GM04503 (cell line): ENCODE measurements at regions not wholly inside any gene's neighbourhood (a gene's known extent, or its start where the extent isn't known, plus 50 kb on each side); places are given as distances from the start of the nearest gene placed in this dataset.
"Not testable (repeated sequence)": the region's sequence is repeated elsewhere in the genome, so short reads cannot be mapped to it uniquely, and the experiment has no call there.

Experiments used
- DNase-seq: peaks from one replicate; pipeline ENCODE4 v3.0.0-alpha.2; 2012; ENCODE audit warnings: low read depth

- no peak for DNase-seq
These were observed 313.1 kb upstream of the TMPRSS15 start for GRCh38 chr21:18716578-18717138.

GRCh38 chr21:18722193-18722592 is 318.6 kb upstream of the TMPRSS15 start:
- DNase-seq = no peak

DNA sequence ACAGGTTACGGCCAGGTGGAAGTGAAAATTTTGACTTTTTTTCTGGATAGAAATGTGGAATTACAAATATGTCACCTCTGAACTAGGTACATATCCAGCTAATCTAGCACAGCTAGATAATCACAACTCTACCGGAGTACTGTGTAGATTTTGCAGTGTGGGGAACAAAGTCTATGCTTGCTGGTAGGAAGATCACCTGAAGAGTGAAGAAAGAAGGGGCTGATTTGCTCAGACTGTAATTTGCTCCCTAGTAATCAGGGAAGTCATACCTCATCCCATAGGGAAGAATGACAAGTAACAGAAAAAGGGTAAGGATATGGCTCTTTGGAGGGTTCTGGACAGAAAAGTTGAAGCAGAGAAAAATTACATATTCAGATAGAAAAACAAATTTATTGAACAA is 319.6 kb upstream of the TMPRSS15 start:
- no peak for DNase-seq

- DNase-seq = no peak
These were observed 322.1 kb upstream of the TMPRSS15 start for GRCh38 chr21:18725653-18726052.

DNA sequence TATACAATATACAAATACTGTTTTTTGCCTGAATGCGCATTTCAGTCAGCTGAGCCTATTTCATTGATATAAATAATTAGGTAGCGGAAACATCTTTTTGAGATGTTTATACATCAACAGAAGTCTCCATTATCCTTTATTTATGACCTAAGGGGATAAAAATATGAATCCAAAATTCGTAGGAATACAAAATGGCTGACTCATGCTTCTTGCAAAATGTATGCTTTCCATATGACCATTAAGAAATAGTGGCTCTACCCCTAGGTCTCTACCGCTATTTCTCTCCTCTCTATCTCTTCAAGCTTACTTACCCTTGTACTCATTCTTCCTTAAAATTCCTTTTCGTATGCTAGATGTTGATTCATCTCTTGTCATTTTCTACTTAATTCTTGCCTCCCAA is 338.4 kb upstream of the TMPRSS15 start:
- DNase-seq = no peak

DNA sequence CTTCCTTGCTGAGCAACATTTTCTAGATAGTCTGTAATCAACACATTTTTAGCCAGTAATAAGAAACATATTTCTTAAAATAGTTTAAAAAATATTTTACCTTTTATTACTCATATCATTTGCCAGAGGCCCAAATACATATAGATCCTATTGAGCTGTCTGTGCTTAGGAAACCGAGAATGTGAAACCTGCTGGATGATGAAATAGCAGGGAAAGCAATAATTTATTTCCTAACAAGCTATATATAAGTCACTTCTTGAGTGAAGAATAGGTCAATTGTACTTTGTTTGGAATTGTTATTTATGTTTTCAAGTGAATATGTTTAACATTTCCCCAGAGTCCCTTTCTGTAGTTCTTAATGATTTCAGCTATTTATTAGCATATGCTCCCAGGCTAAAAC is 339.9 kb upstream of the TMPRSS15 start:
- DNase-seq = no peak

DNA sequence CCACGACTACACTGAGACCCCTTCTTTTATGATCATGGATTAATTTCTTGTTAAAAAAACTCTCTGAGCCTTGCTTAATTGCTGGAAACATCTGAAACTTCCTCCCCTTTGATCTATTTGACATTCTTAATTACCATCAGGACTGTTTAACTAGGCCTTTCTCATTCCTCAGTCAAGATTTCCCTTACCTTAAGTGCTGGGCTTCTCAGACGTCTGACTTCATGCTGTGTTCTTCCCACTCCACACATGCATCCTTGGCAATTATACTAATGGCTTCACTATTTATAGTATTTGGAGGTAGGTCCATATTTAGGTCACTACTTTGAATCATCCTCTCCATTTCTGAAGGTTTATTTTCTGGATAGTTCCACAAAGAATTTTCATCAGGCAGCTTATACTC is 341.3 kb upstream of the TMPRSS15 start:
- no peak for DNase-seq

DNA sequence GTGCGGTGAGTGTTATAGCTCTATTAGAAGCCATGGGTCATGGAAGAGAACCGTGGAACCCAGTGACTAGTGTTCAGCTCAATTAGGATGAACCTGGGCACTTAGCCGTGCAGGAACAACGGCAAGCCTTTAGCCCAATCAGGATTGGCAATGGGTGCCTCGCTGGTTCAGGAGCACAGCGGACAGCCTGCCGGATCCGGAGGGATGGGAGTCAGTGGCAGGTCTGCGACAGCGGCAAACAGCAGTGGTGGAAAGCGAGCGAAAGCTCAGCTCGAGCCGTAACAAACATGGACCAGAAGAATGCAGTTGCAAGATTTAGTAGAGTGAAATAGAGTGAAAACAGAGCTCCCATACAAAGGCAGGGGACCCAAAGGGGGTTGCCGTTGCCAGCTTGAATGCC is 349.3 kb upstream of the TMPRSS15 start:
- not testable (repeated sequence) for DNase-seq

- not testable (repeated sequence) for DNase-seq
These were observed 352.7 kb upstream of the TMPRSS15 start for GRCh38 chr21:18756272-18756671.

GRCh38 chr21:18759267-18759666 is 355.7 kb upstream of the TMPRSS15 start:
- no peak for DNase-seq

- no peak for DNase-seq
These were observed 356.2 kb upstream of the TMPRSS15 start for GRCh38 chr21:18759751-18760161.

GRCh38 chr21:18760247-18760646 is 356.7 kb upstream of the TMPRSS15 start:
- DNase-seq = no peak

DNA sequence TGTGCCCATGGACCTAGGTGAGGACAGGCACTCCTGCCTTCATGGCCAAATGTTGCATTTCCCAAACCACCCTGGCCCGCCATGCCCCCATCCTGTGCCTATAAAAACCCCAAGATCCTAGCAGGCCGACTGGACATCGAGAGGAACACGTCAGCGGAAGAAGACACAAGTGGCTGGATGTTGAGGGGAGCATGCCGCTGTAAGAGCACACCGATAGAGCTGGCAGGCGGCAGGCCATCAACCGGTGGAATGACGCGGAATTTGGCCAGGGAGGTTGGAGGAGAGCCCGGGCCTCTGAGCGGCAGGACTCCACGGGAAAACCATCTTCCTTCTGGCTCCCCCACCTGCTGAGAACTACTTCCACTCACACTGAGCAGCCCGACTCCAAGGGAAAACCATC is 361.1 kb upstream of the TMPRSS15 start:
- DNase-seq = no peak

GRCh38 chr21:18769599-18769998 is 366.0 kb upstream of the TMPRSS15 start:
- no peak for DNase-seq

DNA sequence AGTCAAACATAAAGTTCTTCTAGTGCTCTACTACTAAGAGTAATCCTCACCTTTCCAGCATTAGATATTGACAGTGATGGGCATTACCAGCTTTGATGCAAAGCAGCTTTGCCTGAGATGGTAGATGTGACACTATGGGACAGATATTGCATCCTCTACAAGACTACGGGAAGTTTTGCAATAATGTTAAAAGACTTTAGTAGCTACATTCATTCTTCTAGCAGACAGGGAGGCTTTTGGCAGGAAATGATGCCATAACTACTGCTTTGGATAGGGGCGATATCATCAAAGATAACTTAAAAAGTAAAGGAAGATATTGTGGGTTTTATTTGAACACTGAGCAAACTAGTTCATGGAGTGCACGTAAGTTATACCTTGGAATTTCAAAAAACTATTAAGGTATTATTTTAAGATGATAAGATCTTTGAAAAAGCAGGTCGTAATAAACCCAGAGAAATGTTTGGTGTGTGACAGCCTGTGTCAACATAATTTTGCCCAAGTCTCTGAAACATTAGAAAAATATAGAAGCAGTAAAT is 368.3 kb upstream of the TMPRSS15 start:
- DNase-seq = no peak

DNA sequence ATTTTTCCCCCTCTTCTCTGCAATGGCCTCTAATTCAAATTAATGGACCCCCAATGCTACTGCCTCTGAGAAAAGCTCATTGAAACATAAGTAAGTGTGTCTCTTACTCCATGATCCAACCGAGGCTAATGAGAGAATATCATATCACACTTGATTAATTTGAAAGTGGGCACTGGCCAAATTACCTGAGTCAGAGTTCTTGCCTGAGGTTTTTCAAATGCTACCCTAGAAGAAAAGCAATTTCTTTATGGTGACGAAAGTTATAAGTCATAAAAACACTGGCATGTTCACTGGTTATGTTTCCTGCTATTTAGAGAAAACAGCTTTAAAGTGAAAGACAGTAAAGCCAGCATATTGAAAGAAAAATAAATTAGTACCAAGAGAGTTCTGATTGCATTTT is 368.8 kb upstream of the TMPRSS15 start:
- DNase-seq = no peak

DNA sequence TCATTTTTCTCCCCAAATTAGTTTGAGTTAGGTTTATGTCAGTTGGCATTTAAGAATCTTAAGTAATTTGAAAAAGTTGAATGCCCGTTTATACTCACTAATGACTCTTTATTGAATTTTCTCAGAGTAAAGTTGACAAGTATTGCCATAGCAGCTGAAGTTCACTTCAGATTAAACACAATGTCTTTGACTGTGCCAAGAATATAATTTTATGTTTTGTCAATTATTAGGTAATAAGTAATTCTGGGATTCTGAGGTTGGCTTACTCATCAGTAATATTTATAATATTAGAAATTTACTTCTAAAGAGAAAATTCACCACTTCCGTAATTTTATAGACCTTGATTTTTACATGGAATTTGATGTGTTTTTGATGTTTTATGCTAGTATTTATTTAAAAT is 369.3 kb upstream of the TMPRSS15 start:
- no peak for DNase-seq

DNA sequence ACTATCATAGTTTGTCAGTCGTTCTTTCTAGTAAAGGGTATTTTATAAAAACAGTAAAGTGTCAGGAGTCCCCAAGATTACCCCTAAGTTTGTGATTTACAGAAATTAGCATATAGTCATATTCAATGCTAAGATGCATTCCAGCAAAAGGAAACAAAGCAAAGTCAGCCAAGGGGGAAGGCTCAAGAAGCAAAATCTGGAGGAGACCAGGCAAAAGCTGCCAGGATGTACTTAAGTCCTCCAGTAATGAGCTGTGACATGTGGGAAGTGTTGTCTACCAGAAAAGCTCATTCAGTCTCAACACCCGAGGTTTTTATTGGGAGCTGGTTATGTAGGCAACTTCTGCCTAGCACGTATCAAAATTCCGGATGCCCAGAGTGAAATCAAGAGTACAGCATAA is 373.4 kb upstream of the TMPRSS15 start:
- no peak for DNase-seq

GRCh38 chr21:18782721-18783120 is 379.1 kb upstream of the TMPRSS15 start:
- no peak for DNase-seq

- DNase-seq = no peak
These were observed 397.9 kb upstream of the TMPRSS15 start for GRCh38 chr21:18801468-18801867.

DNA sequence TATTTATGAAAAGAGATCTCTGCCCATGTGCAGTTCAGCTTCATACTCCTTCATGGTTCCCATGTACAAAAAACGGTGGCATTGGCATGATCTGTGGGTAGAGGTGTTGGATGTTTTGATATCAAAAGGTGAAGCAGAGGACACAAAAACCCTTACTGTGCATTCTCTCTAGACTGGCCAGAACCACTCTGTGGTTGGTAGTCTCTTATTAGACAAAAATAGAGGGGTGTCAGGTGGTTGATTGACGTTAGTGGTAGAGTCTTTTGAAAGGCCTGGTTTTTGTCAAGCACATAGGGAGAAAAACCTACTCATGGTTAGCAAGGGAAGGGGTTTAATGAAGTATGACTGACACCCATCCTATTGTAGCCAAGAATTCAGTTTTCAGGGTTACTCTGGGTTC is 400.0 kb upstream of the TMPRSS15 start:
- no peak for DNase-seq

DNA sequence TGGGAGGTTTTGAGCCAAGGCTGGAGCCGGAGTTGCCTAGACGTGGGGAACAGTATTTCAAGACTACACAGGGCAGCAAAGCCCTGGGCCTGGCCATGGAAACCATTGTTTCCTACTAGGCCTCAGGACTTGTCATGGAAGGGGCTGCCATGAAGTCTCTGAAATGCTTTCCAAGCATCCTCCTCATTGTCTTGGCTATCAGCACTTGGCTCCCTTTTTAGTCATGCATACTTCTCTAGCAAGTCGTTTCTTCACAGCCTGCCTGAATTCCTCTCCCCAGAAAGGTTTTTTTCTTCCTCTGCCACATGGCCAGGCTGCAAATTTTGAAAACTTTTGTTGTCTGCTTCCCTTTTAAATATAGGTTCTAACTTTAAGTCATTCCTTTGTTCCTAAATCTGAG is 406.6 kb upstream of the TMPRSS15 start:
- no peak for DNase-seq

DNA sequence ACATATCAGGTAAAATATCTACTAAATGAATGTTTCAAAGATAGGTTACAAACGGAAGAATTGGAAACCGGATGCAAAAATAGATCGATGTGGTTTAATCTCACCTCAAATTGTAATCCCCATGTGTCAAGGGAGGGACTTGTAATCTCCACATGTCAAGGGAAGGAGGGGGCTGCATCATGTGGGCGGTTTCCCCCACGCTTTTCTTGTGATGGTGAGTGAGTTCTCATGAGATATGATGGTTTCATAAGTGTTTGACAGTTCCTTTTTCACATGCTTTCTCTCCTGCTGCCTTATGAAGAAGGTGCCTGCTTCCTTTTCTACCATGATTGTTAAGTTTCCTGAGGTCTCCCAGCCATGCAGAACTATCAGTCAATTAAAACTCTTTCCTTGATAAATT is 408.7 kb upstream of the TMPRSS15 start:
- DNase-seq = no peak

GRCh38 chr21:18819507-18819906 is 415.9 kb upstream of the TMPRSS15 start:
- no peak for DNase-seq

GRCh38 chr21:18826562-18826961 is 423.0 kb upstream of the TMPRSS15 start:
- no peak for DNase-seq
